Left kidney (tissue), 1 donor: ENCODE measurements at regions not wholly inside any gene's neighbourhood (a gene's known extent, or its start where the extent isn't known, plus 50 kb on each side); places are given as distances from the start of the nearest gene placed in this dataset.

ENCODE experiments used
- DNase-seq: peaks from one replicate; pipeline ENCODE4 v3.0.0-alpha.2; 2013

GRCh38 chr7:21146642-21147423 lies 281.1 kb upstream of the SP4 start:
- no peak for DNase-seq

- DNase-seq: no peak
Observed at GRCh38 chr7:21149809-21150208, 278.1 kb upstream of the SP4 start.

DNA sequence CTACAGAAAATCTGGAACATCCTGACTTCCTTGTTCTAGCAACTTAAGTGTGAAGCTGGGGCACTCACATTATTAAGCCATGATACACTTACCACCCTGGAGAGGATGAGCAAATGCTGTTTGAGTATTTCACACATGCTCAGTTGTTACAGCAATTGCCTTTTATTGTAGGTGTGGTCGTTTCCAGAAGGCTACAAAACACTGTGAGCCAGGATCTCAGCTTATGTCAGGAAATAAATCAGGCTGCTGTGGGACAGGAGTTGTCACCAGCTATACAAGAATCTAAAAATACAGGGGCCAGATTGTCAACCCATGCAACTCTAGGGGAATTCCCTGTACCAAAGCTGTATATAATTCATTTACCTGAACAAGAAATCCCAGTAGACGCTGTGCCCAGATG lies 273.3 kb upstream of the SP4 start:
- DNase-seq: no peak

GRCh38 chr7:21159506-21159905 lies 268.4 kb upstream of the SP4 start:
- DNase-seq: no peak

- no peak for DNase-seq
Observed at GRCh38 chr7:21160401-21160800, 267.5 kb upstream of the SP4 start.

GRCh38 chr7:21167942-21168341 lies 259.9 kb upstream of the SP4 start:
- no peak for DNase-seq

DNA sequence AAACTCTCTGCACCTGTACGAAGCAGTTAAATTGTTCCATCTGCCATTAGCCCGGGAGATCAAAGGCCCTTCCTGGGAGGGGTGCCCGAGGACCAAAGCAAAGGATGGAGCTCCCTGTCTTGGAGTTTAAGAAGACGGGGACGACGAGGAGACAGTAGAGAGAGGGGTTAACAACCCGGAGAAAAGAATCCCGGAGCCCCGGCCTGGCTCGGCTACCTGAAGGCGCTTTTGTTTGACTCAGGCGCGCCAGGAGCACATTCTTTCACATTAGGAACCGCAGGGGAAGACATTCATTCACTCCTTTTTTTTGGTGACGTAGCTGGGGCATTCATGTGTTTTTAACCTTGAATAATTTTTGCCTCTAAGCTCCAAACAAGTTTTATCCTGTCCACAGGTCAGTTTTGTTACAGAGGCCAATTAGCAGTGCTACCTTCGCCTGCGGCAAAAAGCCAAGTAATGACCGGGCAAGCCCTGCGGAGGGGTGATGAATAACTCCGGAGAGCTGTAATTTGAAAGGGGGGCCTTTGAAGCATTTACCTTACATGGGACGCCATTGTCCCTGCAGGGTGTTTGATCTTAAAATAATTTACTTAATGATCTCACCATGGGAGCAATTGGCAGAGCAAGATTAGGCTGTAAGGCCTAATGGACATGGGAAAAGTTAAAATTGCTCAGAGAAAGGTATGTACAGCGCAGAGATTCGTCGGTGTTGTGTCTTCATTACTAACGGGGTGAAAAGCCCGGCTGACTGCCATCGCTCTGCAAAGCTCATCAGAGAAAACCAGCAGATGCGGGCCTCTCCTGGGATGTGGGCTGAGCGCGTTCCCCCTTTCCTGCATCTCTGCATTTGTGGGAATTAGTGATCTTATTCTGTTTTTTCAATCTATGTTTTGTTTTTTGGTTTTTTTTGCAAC lies 258.0 kb upstream of the SP4 start:
- DNase-seq: peak; percentile 32

GRCh38 chr7:21172800-21173199 lies 255.1 kb upstream of the SP4 start:
- DNase-seq: no peak

- DNase-seq: no peak
Observed at GRCh38 chr7:21173436-21173835, 254.4 kb upstream of the SP4 start.

GRCh38 chr7:21175714-21176113 lies 252.2 kb upstream of the SP4 start:
- no peak for DNase-seq

DNA sequence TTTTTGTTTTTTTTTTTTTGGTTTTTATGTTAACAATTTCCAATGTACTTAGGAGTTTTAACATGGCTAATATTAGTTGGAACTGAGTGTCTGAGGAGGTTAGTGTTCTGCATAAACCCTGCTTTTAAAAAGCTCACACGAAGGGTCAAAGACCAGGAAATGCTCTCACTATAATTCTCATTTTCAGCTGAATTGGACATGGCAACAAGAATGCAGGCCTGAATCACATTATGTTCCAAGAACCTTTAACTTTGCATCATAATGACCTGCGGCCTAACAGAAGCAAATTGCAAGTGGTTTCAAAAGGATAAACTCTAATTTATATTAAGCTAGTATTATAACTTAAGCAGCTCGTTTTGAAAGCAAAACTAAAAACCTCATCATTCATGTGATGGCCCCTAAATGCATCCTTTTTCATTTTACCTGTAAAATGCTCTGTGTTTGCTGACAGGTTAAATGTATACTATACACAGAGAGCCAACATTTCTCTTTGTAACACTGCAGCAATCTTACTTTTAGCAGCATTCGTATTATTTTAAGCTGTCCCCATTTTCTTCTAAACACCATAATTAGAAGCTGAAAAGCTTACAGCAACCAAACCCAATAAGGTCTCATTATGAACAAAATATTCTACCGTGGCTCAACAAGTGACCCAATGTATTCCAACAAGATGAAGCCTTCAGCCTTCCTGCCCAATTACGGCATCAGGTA lies 242.8 kb upstream of the SP4 start:
- no peak for DNase-seq

GRCh38 chr7:21185653-21186265 lies 242.1 kb upstream of the SP4 start:
- no peak for DNase-seq

DNA sequence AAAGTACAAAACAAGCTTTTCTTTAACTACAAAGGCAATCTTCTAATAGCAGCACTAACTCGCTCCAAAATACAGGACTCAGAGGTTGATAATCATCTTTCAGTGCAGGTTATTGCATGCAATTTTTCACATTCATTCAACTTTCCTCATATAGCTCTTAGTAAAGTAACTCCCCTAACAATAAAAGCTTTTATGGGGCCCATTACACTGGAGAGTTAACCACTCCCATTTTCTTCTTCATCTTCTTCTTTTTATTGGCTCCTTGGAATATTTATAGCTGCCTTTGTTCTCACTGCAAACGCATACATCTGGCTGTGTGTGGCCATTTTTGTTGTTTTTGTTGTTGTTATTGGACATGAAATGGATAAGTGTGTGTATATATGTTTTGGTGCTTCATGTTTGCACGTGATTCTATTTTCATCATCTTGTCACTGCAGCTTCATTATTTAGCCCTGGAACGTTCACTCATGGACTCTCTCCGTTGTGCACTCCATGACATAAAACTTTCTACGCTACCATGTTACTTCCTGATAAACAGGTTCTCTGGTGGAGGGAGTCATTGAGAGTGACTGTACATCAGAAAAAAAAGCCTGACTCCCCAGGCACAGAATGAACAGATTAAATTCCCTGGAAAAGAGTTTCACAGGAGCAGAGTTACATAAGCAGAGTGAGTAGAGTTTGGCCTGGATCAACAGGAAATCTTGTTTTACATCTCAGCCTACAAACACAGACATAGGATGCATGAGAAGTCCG lies 236.4 kb upstream of the SP4 start:
- DNase-seq: no peak

GRCh38 chr7:21192657-21193056 lies 235.2 kb upstream of the SP4 start:
- DNase-seq: no peak

- DNase-seq: no peak
Observed at GRCh38 chr7:21193895-21194294, 234.0 kb upstream of the SP4 start.

DNA sequence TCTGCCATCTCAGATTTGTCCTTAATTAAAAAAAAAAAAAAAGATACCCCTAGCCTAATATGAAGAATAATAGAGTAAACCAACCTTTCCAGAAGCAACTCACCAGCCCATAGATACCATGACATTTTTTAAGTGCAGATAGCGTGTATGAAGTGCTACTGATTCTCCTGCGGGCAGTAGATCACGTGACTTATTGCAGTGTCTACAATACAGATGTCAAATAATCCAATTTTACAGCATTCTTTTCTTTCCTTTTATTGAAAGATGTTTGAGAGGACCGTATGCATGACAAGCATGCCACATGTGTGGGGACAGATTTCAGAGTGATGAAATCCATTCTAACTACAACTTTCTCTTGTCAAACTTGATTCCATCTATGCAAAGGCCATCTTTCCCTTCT lies 232.9 kb upstream of the SP4 start:
- DNase-seq: no peak

DNA sequence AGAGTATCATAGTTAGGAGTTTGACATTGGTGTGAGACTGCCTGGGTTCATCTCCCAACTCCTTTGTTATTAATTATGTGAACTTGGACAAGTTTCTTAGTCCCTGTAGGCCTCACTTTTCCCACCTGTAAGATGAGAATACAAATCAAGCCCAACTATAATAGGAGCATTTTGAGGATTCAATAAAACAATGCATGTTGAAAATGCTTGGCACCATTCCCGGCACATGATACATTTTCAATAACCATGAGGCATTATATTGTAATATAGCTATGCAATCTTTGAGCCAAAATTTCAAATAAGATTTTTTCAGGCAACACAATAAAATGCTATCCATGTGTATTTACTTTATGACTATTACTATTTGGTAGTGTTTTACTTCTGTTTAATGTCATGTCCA lies 229.0 kb upstream of the SP4 start:
- DNase-seq: no peak

DNA sequence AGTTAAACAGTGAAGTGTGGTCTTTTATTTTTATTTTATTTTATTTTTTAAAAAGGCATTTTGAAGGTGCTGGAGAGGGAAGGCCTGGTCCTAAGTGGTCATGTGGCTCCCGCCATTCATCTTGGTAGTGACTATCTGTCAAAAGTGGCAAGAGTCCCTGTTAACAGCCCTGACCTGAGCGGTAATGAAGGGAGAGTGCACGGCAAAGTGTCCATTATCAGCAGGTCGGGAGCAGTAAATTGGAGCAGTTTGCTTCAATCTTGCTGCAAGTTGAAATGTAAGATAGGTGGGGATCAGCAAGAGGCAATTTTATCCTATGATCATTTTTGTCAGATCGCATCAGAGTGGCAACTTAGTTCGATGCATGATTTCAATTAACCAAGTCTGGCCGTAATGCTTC lies 227.4 kb upstream of the SP4 start:
- no peak for DNase-seq

- DNase-seq: no peak
Observed at GRCh38 chr7:21214657-21215056, 213.2 kb upstream of the SP4 start.

DNA sequence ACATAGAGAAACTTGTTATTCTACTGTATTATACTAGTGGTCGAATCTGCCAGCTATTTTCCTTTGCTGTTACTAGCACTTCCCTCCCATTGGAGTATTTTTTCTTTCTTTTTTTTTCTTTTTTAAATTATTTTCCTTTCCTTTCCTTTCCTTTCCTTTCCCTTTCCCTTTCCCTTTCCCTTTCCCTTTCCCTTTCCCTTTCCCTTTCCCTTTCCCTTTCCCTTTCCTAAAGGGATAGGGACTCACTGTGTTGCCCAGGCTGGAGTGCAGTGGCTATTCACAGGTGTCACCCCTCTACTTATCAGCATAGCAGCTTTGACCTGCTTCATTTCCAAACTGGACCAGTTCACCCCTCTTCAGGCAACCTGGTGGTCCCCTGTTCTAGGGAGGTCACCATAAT lies 212.6 kb upstream of the SP4 start:
- DNase-seq: no peak

DNA sequence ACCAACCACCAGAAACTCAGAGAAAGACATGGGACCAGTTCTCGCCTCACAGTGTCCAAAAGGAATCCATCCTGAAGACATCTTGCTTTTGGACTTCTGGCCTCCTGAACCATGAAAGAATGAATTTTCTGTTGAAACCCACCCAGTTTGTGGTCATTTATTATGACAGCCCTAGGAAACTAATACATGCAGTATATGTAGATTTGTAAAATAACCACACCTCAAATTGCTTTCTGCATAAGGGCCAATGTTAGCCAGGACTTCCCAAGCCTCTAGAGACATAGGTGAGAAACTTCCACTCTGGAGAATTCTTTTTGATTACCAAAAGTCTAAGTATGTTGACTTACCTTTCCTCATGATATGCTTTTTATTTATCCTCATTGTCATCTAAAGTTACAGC lies 210.5 kb upstream of the SP4 start:
- no peak for DNase-seq

GRCh38 chr7:21218155-21218554 lies 209.7 kb upstream of the SP4 start:
- DNase-seq: no peak
